ENCODE measurements at regions not wholly inside any gene's neighbourhood (a gene's known extent, or its start where the extent isn't known, plus 50 kb on each side); places are given as distances from the start of the nearest gene placed in this dataset.
"Not testable (repeated sequence)": the region's sequence is repeated elsewhere in the genome, so short reads cannot be mapped to it uniquely, and the experiment has no call there.

- DNase-seq: no peak
Observed at GRCh38 chr2:144003460-144004075, 516.4 kb downstream of the ZEB2 start.

DNA sequence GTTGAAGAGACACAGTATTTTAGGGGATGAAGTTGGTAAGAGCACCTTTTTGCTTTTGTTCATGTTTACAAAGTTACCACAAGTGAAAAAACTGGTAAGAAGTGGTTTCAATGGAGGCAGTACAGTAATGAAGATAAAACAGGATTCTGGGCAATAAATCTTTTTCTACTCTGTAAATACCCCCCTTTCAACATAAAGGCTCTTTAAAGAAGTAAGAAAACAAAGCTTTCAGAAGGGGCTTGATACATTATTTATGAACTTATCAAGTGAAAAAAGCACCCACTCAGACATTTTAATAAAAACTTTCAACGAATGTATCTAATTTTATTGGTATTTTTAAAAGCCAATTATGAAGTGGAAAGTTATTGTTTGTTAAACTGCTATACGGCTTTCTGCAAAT lies 522.9 kb downstream of the ZEB2 start:
- no peak for DNase-seq

GRCh38 chr2:143994961-143995360 lies 525.0 kb downstream of the ZEB2 start:
- DNase-seq: no peak

DNA sequence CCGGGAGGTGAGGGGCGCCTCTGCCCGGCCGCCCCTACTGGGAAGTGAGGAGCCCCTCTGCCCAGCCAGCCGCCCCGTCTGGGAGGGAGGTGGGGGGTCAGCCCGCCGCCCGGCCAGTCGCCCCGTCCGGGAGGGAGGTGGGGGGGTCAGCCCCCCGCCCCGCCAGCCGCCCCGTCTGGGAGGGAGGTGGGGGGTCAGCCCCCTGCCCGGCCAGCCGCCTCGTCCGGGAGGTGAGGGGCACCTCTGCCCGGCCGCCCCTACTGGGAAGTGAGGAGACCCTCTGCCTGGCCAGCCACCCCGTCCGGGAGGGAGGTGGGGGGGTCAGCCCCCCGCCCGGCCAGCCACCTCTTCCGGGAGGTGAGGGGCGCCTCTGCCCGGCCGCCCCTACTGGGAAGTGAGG lies 528.3 kb downstream of the ZEB2 start:
- DNase-seq: not testable (repeated sequence)

DNA sequence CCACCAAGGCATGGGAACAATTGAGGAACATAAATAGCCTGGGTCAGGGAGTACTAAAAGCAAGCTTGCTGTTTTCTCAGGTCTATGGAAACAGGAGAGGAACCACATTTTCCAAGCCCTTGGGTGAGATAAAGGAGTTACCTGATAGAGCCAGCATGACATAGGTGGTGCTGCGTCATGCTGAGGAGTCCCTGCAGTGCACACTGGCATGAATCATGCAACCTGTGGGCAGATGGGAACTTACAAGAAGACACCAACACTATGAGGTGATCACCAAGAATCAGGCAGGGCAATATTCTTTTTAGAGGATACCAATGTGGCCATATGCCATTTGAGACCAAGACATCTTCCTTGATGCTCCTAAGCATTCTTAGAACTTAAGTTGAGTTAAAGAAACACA lies 531.8 kb downstream of the ZEB2 start:
- DNase-seq: no peak

DNA sequence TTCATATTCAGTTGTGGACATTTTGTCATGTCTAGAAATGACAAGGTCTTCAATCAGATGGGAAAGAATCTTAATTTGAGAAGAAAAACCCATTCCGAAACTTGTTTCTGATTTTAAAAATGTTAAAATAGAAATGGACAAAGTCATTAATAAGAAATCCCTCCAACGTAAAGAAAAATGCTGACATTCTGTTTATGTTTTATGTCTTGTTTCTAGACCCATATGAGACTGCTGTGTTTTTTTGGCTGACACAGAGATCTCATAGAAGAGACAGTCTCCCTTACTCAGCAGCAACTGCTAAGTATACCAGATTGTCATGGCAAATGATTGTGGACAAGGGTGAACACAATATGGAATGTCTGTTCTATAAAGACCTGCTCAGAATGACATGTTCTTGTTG lies 538.5 kb downstream of the ZEB2 start:
- no peak for DNase-seq

- no peak for DNase-seq
Observed at GRCh38 chr2:143977356-143977755, 542.6 kb downstream of the ZEB2 start.

- DNase-seq: no peak
Observed at GRCh38 chr2:143975216-143975615, 544.7 kb downstream of the ZEB2 start.

DNA sequence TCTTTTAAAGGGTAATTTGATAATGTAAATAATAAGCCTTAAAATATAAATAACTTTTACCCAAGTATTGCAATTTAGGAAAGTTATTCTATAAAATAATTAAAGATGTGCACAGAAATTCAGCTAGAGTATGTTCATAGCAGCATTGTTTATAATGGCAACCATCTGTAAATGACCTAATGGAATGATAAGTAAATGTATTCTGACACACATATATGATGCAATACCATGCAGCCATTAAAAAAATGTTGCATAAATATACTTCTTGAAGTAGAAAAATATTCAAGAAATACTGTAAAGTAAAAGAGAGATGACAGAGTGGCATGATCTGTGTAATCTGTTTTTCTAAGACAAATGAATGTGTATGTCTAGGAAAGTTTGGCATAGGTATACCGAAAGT lies 545.7 kb downstream of the ZEB2 start:
- no peak for DNase-seq

DNA sequence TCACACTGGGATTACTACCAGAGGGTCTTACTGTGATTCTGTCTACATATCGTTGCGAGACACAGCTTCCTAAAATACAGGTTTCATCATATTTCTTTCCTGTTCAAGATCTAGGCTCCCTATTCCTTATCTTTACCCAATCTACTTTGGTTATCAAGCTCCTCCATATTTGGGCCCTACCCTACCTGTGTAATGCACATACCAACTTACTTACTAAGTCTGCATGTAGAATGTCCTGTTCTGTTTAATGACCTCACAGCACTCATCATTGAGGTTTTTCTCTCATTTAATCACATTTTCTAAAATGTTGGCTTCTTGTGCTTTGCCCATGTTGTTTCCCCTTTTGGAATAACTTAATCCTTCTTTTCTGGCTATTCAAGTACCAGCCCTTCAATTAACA lies 551.1 kb downstream of the ZEB2 start:
- DNase-seq: no peak

DNA sequence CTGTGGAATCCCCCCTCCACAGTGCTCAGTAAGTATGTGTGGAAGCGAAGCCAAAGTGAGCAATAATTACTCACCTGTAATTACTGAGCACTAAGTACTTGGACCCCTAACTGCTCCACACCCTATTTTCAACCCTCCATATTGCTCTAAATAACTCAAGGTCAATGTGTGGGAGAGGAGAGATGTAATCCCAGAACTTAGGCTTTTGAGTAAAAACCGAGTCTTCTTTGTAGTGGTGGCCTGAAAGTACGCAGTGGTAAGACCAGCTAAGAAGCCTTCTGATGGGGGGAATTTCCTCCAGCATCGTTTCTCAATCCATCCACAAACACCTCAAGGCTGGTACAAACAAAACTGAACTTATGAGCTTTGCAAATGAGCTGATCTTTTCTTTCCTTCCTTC lies 551.6 kb downstream of the ZEB2 start:
- no peak for DNase-seq

DNA sequence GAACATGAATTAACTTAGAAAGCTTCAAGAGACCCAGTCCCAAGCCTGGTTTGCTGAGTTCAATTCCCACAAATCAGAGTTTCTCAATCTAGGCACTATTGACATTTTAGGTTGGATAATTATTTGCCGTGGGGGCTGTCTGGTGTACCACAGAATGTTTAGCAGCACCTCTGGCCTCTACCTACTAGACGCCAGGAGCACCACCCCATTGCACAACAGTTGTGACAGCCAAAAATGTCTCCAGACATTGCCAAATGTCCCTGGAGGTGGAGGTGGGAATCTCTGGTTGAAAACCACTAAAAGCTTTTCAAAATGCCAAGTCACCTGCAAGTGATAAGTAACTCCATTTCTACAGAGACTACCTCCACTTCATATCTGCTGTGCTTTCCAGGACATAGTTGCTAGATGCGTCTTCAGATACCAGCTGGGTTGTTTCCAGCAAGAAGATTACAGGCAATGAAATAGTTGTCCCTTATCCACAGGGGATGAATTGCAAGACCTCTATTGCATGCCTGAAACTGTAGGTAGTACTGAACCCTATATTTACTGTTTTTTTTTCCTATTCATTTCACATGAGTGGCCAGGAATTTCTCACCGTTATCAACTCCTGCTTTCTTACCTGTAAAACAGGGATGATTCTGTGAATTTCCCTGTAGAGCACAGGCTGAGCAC lies 554.3 kb downstream of the ZEB2 start:
- no peak for DNase-seq

- DNase-seq: no peak
Observed at GRCh38 chr2:143964891-143965290, 555.0 kb downstream of the ZEB2 start.

DNA sequence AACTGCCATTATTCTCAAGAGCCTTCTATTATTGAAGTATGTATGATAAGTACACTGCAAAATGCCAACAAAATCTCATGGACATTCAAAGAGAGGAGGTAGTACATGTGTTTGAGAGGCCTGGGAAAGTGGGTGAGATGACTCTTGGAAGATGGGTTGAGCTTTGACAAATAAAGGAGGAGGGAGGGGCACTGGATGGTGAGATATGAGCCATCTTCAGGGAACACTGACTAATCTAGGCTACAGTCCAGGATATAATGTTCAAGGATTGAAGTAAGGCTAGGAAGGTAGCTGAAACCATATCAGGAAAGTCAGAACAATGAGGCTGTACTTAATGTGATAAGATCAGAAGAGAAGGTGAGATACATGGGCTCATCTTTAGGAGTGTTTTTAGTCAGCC lies 559.7 kb downstream of the ZEB2 start:
- DNase-seq: no peak

- DNase-seq: no peak
Observed at GRCh38 chr2:143957321-143957720, 562.6 kb downstream of the ZEB2 start.

DNA sequence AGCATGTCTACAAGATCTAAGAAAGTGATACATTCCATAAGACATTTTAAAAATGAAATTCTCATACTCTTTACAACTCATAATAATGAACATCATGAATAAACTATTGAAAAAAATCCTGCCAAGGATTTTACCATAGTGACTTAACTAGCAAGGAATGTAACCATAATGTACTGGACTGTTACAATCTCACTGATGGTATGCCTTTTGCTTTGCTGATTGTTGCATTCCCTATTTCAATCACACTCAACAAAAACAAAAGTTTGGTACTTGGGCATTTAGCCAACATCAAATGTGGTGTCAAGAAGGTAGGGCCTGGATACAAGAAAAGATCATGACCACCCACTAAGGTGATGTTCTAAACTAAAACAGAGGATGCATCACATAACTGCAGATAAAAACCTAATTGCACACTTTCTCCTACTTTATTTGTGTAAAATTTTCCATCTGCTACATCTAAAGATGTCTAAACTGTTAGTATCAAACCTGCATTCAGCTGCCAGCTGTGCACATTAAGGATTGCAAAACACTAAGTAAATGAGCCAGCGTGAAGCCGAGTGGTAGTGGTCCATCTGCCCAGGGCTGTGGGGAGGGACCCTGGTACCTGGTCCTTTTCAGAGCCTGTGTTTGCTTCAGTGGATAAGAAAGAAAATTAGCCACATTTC lies 564.4 kb downstream of the ZEB2 start:
- DNase-seq: no peak

- no peak for DNase-seq
Observed at GRCh38 chr2:143954844-143955243, 565.1 kb downstream of the ZEB2 start.

DNA sequence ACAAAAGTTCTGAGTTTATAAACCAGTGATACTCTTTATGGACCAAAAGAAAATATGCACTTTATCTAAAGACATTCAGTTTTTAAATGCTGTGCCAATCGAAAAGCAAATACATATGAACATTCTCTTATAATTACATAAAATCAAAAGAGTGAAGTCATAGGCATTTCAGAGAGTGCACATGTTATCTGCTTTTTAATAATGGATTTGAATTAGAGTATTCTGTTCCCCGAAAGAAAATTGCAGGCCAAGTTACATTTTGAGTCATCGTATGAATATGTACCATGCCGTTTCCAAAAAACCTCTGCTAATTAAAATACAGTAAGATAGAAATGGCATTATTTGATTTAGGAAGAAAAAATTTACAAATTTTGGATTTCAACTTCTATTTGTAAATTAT lies 565.7 kb downstream of the ZEB2 start:
- no peak for DNase-seq

DNA sequence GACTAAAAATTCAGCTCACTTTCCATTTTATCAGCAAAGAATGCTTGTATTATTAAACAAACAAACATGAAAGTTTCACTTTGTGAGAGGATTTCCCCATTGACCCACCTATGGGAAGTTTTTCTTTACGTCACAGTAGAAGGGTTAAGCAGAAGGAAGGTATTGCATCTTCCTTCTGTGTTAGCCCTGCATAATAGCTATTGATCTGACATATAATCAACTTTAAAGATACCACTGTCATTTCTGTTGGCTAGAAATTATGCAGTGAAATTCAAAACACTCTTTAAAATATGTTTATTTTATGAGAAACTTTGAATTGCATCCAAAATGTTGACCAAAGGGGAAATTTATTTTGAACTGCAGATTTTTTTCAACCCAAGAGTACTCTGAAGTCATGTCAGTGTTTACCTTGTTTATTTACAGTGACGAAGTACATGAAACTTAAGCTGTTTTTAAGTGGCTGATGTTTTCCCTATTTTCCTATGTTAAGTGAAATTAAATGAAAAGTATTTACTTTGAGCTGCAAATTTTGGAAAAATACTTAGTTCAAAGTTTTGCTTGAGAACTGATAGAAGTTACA lies 566.4 kb downstream of the ZEB2 start:
- DNase-seq: no peak

GRCh38 chr2:143952536-143952935 lies 567.4 kb downstream of the ZEB2 start:
- no peak for DNase-seq

- DNase-seq: no peak
Observed at GRCh38 chr2:143950704-143951103, 569.2 kb downstream of the ZEB2 start.

DNA sequence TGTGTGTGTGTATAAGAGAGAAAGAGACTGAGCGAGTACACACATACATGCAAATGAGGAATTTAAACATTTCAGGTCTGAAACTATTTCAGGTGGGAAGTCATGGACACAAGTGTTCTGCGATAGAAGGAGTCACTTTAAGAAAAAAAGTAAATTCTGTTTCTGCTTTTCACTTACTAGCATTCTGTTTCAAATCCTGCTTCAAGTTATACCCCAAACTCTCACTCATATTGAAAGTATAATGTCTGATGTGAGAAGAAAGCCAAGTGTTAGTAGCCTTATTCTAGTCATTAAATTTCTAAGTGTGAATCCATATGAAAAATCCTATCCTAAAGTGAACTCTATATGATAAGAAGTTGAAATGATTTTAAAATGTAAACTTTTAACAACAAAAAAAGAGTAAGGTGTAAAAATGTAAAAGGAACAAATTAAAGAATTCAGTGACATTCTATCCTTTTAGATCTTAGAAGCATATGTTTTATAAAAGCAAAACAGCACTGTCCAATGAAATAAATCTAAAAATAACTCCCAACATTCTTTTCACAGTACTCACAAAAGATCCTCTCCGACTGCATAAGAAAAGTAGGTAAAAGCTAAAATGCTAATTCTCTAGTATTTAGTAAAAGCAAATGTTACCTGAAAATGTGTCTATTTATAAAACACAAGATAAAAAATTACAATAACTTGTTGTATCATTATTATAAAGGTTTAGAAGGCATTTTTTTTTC lies 570.6 kb downstream of the ZEB2 start:
- no peak for DNase-seq

GRCh38 chr2:143948710-143949109 lies 571.2 kb downstream of the ZEB2 start:
- no peak for DNase-seq
